ENCODE measurements at regions not wholly inside any gene's neighbourhood (a gene's known extent, or its start where the extent isn't known, plus 50 kb on each side); places are given as distances from the start of the nearest gene placed in this dataset.

- TF ChIP-seq GATA2 (IDR thresholded peaks at IDR 0.05; ENCODE audit: low read depth, low read length) (no peak), GATA3 (IDR thresholded peaks at IDR 0.05; ENCODE audit: low read depth, low read length) (no peak)
Measured at GRCh38 chr3:24804095-24804494, 309.4 kb upstream of the THRB start.
